ENCODE measurements at regions not wholly inside any gene's neighbourhood (a gene's known extent, or its start where the extent isn't known, plus 50 kb on each side); places are given as distances from the start of the nearest gene placed in this dataset.
"Not testable (repeated sequence)": the region's sequence is repeated elsewhere in the genome, so short reads cannot be mapped to it uniquely, and the experiment has no call there.

DNA sequence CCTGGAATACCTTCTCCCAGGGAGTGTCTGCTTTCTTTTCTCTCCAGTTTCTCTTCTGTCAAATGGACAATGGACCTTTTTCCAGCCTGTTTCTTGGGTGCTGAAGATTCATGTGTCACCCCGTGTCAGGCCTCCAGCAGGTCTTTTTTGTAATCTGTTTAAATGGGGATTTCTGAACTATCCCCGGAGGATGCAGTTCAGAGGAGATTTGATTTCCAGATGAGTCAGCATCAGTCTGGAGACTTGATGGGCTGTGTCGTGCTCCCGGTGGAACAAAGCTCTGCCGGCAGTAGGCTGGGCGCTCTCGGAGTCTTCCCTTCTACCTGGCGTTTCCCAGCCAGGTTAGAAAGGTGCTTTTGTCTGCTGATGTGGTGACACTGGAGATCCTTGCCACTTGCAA lies 440.6 kb downstream of the HS3ST3B1 start:
- no peak overlapping the region for H3K4me3 ChIP-seq (ENCODE audit: low read length)
- no peaks in the 10 kb centered on the region for H3K9me3 ChIP-seq (ENCODE audit: insufficient read depth, low read depth, low read length)
- H3K4me1 ChIP-seq (ENCODE audit: insufficient read depth, low read length) = peaks cover 4% of the 10 kb centered on the region; the same call in 1 of the 2 replicates

DNA sequence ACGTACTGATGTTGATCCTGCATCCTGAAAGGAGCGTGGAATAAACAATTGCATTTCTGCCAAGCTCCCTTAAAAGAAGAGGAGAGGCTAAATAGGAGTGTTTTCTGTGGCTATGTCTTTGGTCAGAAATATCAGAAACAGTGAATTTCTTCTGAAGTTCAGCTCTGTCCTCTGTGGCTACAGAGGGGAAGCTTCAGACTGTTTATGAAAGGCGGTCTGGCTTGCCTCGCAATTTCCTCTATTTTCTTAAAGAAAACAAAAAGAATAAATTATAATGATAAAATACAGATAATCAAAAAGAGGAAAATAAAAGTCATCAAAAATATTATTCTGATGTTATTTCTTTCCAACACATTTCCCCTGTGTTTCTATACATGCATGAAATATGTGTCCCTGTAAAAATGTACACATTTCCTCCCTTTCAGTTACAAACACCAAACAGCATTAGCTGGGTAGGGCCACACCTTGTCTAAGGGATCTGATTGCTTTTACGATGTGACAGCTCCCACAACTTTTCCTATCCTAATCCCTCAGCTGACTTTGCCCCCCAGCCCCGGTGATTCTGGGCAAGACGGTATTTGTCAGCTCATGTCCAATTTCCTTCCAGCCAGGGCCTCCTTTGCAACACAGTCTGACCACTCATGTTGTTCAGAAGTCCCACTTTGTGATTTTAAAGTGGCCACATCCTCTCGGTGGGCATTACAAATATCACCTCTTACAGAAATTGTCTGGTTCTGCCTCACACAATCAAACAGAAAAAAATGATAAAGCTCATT lies 439.0 kb downstream of the HS3ST3B1 start:
- H3K4me1 ChIP-seq (ENCODE audit: insufficient read depth, low read length) = peaks cover 4% of the 10 kb centered on the region; the same call in 1 of the 2 replicates
- H3K4me3 ChIP-seq (ENCODE audit: low read length) = no peak overlapping the region
- H3K27me3 ChIP-seq (ENCODE audit: insufficient read depth, low read length) = no peaks in the 10 kb centered on the region
- no peaks in the 10 kb centered on the region for H3K36me3 ChIP-seq (ENCODE audit: insufficient read depth, low read depth, low read length)
- H3K9ac ChIP-seq (ENCODE audit: low read depth, low read length) = no peak overlapping the region
- no peak overlapping the region for H3K27ac ChIP-seq (ENCODE audit: low read length)
- no peaks in the 10 kb centered on the region for H3K9me3 ChIP-seq (ENCODE audit: insufficient read depth, low read depth, low read length)

More for the DNA sequence above, 440.6 kb downstream of the HS3ST3B1 start:
- Histone ChIP-seq H3K27ac (ENCODE audit: low read length) (no peak overlapping the region), H3K36me3 (ENCODE audit: insufficient read depth, low read depth, low read length) (no peaks in the 10 kb centered on the region), H3K27me3 (ENCODE audit: insufficient read depth, low read length) (no peaks in the 10 kb centered on the region), H3K9ac (ENCODE audit: low read depth, low read length) (no peak overlapping the region)

DNA sequence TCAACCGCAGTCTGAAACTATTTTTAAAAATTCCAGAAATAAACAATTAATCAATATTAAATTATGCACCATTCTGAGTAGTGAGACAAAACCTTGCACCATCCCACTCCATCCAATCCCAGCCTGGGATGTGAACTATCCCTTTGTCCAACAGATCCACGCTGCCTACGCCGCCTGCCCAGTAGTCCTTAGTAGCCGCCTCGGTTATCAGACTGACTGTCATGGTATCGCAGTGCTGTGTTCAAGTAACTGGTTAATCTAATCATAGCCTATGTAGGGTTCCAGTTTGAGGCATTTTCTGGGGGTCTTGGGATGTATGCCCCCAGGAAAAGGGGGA lies 437.7 kb downstream of the HS3ST3B1 start:
- H3K27ac ChIP-seq (ENCODE audit: low read length) = no peak overlapping the region
- H3K9me3 ChIP-seq (ENCODE audit: insufficient read depth, low read depth, low read length) = no peaks in the 10 kb centered on the region
- no peak overlapping the region for H3K4me3 ChIP-seq (ENCODE audit: low read length)
- H3K9ac ChIP-seq (ENCODE audit: low read depth, low read length) = no peak overlapping the region
- H3K36me3 ChIP-seq (ENCODE audit: insufficient read depth, low read depth, low read length) = no peaks in the 10 kb centered on the region
- no peaks in the 10 kb centered on the region for H3K27me3 ChIP-seq (ENCODE audit: insufficient read depth, low read length)
- peaks cover 4% of the 10 kb centered on the region; the same call in 1 of the 2 replicates for H3K4me1 ChIP-seq (ENCODE audit: insufficient read depth, low read length)

DNA sequence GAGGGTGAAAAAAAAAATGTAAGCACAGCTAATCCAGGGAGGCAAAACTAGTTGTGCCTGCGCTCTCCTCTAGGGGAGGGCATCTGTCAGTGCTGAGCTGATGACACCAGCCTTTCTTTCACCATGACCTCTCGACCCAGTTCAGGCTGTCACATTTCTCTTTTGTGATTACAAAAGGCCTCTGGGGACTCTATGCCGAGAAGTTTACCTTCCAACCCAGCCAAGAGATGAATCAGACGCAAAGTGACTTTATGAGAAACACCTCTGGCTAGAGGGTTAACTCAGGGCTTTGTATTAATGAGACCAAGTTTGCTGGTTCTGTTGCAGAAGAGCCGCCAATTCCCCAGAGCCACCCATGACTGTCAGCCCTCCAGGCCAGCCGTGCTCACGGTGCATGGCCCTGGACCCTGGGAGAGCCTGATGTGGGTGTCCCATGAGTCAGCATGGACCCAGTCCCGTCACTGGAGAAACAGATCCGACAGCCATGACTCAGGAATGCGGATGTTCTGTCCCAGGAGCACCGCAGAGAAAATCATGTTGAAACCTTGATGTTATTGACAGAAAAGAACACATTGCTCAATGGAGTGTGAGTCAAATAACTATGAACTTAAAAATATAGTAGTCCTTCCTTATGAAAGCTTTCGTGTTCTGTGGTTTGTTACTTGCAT lies 437.2 kb downstream of the HS3ST3B1 start:
- Histone ChIP-seq H3K9ac (ENCODE audit: low read depth, low read length) (no peak overlapping the region), H3K9me3 (ENCODE audit: insufficient read depth, low read depth, low read length) (no peaks in the 10 kb centered on the region), H3K36me3 (ENCODE audit: insufficient read depth, low read depth, low read length) (no peaks in the 10 kb centered on the region), H3K4me1 (ENCODE audit: insufficient read depth, low read length) (peaks cover 4% of the 10 kb centered on the region; the same call in 1 of the 2 replicates), H3K27ac (ENCODE audit: low read length) (no peak overlapping the region), H3K4me3 (ENCODE audit: low read length) (no peak overlapping the region), H3K27me3 (ENCODE audit: insufficient read depth, low read length) (no peaks in the 10 kb centered on the region)

DNA sequence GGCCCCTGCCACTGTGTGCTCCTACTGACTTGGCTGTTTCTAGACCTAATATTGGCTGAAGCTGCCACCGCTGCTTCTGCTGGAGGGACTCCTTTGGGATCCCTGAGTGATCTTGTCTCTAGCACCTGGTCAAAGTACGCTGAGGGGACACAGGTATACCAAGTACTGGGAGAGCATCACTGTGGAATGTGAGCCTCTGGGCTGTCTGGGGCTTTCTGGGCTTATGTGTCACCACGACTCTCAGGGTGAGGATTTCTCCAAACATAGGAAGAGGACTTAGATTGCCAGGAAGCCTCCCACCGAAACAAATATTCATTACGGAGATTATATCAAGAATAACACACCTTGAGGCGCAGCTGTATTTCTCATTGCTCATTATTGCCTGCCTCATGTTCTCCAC lies 435.8 kb downstream of the HS3ST3B1 start:
- no peak overlapping the region for H3K4me3 ChIP-seq (ENCODE audit: low read length)
- H3K27me3 ChIP-seq (ENCODE audit: insufficient read depth, low read length) = no peaks in the 10 kb centered on the region
- H3K4me1 ChIP-seq (ENCODE audit: insufficient read depth, low read length) = peaks cover 4% of the 10 kb centered on the region; the same call in 1 of the 2 replicates
- H3K27ac ChIP-seq (ENCODE audit: low read length) = no peak overlapping the region
- H3K9ac ChIP-seq (ENCODE audit: low read depth, low read length) = no peak overlapping the region
- H3K36me3 ChIP-seq (ENCODE audit: insufficient read depth, low read depth, low read length) = no peaks in the 10 kb centered on the region
- no peaks in the 10 kb centered on the region for H3K9me3 ChIP-seq (ENCODE audit: insufficient read depth, low read depth, low read length)

DNA sequence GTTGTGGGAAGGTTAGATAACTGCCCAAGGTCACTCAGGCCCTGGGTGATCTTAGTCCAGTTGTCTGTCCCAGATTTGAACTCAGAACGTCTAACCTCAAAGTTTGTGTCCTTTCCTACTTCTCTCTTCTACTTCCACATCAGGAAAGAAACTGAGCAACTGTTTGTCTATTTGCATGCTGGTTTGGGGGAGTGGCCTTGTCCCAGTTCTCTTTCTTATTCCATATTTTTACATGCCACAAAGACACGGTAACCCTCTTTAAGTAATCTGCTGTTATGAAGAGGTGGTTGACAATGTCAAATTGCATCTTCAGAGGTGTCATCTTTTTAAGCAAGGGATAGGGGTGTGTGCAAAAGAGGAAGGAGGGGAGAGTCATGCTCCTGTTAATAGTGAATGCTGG lies 432.5 kb downstream of the HS3ST3B1 start:
- H3K9ac ChIP-seq (ENCODE audit: low read depth, low read length) = no peak overlapping the region

DNA sequence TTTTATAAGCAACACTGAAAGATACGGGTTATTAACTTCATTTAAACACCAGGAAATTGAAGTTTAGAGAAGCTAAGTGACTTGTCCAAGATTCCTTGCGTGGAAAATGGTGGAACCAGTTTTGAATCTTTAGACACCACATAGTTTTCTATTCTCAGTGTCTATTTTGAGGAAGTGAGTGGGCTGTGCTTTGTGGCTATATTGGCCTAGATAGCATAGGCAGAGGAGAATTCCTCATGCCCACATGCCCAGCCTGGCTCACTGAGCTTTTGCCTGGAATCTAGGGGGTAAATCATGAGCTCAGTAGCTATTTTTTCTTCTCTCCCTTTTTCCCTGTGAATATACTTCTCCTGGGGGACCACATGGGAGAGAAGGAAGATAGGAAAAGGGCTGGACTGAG lies 431.3 kb downstream of the HS3ST3B1 start:
- Histone ChIP-seq H3K9ac (ENCODE audit: low read depth, low read length) (no peak overlapping the region), H3K4me1 (ENCODE audit: insufficient read depth, low read length) (no peaks in the 10 kb centered on the region; the same call in 1 of the 2 replicates), H3K9me3 (ENCODE audit: insufficient read depth, low read depth, low read length) (no peaks in the 10 kb centered on the region), H3K36me3 (ENCODE audit: insufficient read depth, low read depth, low read length) (no peaks in the 10 kb centered on the region), H3K27me3 (ENCODE audit: insufficient read depth, low read length) (no peaks in the 10 kb centered on the region), H3K4me3 (ENCODE audit: low read length) (no peak overlapping the region), H3K27ac (ENCODE audit: low read length) (no peak overlapping the region)

More for the DNA sequence above, 432.5 kb downstream of the HS3ST3B1 start:
- Histone ChIP-seq H3K4me3 (ENCODE audit: low read length) (no peak overlapping the region), H3K27me3 (ENCODE audit: insufficient read depth, low read length) (no peaks in the 10 kb centered on the region), H3K4me1 (ENCODE audit: insufficient read depth, low read length) (0 out of 2 replicates have a peak, but pooled peaks cover 2% of the 10 kb centered on the region), H3K9me3 (ENCODE audit: insufficient read depth, low read depth, low read length) (no peaks in the 10 kb centered on the region), H3K27ac (ENCODE audit: low read length) (no peak overlapping the region), H3K36me3 (ENCODE audit: insufficient read depth, low read depth, low read length) (no peaks in the 10 kb centered on the region)

DNA sequence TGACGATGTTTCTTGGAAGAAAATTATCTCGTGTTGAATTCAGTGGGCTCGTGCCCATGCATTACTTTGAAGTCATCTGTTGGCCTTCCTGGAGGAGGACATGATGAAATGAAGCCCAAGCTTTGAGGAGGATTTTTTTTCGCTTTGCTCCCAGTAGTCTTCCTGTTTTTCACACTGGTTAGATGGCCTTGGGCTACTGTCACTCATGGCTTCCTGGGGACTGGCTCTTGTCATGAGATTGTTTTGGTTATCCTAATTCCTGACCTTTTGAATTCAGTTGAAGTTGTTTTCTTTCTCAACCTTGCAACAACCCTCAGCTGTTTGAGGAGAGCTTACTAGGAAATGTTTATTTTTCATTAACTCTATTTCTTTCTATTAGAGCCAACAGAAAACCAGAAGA lies 430.7 kb downstream of the HS3ST3B1 start:
- no peak overlapping the region for H3K27ac ChIP-seq (ENCODE audit: low read length)
- H3K4me3 ChIP-seq (ENCODE audit: low read length) = no peak overlapping the region
- no peaks in the 10 kb centered on the region for H3K36me3 ChIP-seq (ENCODE audit: insufficient read depth, low read depth, low read length)
- no peaks in the 10 kb centered on the region for H3K9me3 ChIP-seq (ENCODE audit: insufficient read depth, low read depth, low read length)
- H3K4me1 ChIP-seq (ENCODE audit: insufficient read depth, low read length) = no peaks in the 10 kb centered on the region; the same call in 1 of the 2 replicates
- H3K27me3 ChIP-seq (ENCODE audit: insufficient read depth, low read length) = no peaks in the 10 kb centered on the region
- no peak overlapping the region for H3K9ac ChIP-seq (ENCODE audit: low read depth, low read length)

DNA sequence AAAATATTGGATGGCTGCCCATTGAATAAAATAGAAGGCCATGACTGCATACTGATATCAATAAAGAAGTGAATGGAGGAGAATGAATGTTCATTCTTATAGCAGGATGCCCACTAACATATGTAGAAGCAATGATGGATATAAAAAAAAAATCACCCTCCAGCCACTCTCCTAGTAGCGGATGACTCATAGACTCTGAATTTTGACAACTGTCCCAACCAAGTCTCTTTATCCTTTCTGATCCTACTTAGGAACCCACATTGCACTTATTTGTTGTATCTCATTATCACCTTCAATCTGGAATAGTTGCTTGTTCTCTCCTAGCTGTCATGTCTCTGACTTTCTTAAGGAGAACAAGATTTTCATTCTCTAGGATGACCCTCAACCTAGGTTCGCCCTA lies 429.9 kb downstream of the HS3ST3B1 start:
- Histone ChIP-seq H3K27me3 (ENCODE audit: insufficient read depth, low read length) (no peaks in the 10 kb centered on the region), H3K4me3 (ENCODE audit: low read length) (no peak overlapping the region)

DNA sequence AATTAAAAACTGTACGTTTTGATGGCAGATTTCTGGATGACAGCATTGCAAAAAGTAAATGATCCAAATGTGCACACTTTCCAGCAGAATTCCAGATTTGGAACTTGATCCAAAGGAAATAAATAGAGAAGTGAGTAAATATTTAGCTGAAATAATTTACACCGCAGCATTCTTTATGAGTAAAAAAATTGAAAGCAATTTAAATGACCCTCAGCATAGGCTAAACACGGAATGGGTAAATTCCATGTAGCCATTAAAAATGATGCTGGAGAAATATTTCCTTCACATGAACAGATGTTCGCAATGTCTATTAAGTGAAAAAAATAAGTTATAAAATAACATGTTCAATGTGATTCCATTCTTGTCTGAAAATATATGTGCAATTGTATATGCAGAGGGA lies 424.8 kb downstream of the HS3ST3B1 start:
- H3K9me3 ChIP-seq (ENCODE audit: insufficient read depth, low read depth, low read length) = peaks cover 5% of the 10 kb centered on the region
- no peaks in the 10 kb centered on the region for H3K27me3 ChIP-seq (ENCODE audit: insufficient read depth, low read length)
- no peaks in the 10 kb centered on the region for H3K36me3 ChIP-seq (ENCODE audit: insufficient read depth, low read depth, low read length)
- no peaks in the 10 kb centered on the region; the same call in 1 of the 2 replicates for H3K4me1 ChIP-seq (ENCODE audit: insufficient read depth, low read length)
- no peak overlapping the region for H3K27ac ChIP-seq (ENCODE audit: low read length)
- no peak overlapping the region for H3K9ac ChIP-seq (ENCODE audit: low read depth, low read length)
- no peak overlapping the region for H3K4me3 ChIP-seq (ENCODE audit: low read length)

More for the DNA sequence above, 429.9 kb downstream of the HS3ST3B1 start:
- Histone ChIP-seq H3K27ac (ENCODE audit: low read length) (no peak overlapping the region), H3K36me3 (ENCODE audit: insufficient read depth, low read depth, low read length) (no peaks in the 10 kb centered on the region), H3K4me1 (ENCODE audit: insufficient read depth, low read length) (no peaks in the 10 kb centered on the region; the same call in 1 of the 2 replicates), H3K9ac (ENCODE audit: low read depth, low read length) (no peak overlapping the region), H3K9me3 (ENCODE audit: insufficient read depth, low read depth, low read length) (no peaks in the 10 kb centered on the region)

DNA sequence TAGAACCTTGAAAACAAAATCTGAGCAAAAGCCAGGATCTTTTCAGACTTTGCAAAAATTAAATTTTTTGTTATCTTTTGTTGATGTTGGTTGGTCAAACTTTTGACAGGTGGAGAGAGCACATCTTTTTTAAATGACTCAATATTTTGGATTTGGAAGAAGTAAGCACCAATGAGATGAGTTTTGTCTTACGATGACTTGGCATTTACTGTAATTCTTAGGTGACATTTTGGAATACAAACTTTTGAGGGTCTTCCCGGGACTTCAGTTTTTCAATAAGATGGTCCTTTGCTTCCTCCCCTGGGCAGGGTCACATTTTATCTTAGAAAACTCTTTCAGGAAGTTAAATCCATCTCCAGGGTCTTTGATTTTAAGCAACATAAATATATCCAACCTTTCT lies 423.9 kb downstream of the HS3ST3B1 start:
- peaks cover 5% of the 10 kb centered on the region for H3K9me3 ChIP-seq (ENCODE audit: insufficient read depth, low read depth, low read length)
- H3K27ac ChIP-seq (ENCODE audit: low read length) = no peak overlapping the region
- no peaks in the 10 kb centered on the region for H3K36me3 ChIP-seq (ENCODE audit: insufficient read depth, low read depth, low read length)
- no peaks in the 10 kb centered on the region for H3K27me3 ChIP-seq (ENCODE audit: insufficient read depth, low read length)
- H3K4me1 ChIP-seq (ENCODE audit: insufficient read depth, low read length) = no peaks in the 10 kb centered on the region; the same call in 1 of the 2 replicates
- H3K9ac ChIP-seq (ENCODE audit: low read depth, low read length) = no peak overlapping the region
- no peak overlapping the region for H3K4me3 ChIP-seq (ENCODE audit: low read length)

DNA sequence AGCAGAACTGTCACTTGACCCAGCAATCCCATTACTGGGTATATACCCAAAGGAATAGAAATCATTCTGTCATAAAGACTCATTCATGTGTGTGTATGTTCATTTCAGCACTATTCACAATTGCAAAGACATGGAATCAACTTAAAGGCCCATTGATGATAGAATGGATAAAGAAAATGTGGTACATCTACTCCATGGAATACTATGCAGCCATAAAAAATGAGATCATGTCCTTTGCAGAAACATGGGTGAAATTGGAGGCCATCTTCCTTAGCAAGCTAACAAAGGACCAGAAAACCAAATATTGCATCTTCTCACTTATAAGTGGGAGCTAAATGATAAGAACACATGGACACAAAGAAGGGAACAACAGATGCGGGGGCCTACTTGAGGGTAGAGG lies 422.5 kb downstream of the HS3ST3B1 start:
- not testable (repeated sequence) for H3K9me3 ChIP-seq (ENCODE audit: insufficient read depth, low read depth, low read length); H3K27ac ChIP-seq (ENCODE audit: low read length); H3K27me3 ChIP-seq (ENCODE audit: insufficient read depth, low read length); H3K4me1 ChIP-seq (ENCODE audit: insufficient read depth, low read length); H3K4me3 ChIP-seq (ENCODE audit: low read length); H3K9ac ChIP-seq (ENCODE audit: low read depth, low read length); H3K36me3 ChIP-seq (ENCODE audit: insufficient read depth, low read depth, low read length)
